ENCODE measurements at regions not wholly inside any gene's neighbourhood (a gene's known extent, or its start where the extent isn't known, plus 50 kb on each side); places are given as distances from the start of the nearest gene placed in this dataset.

- no peak for DNase-seq
Measured at GRCh38 chr15:35663956-35664355, 118.0 kb upstream of the DPH6 start.

DNA sequence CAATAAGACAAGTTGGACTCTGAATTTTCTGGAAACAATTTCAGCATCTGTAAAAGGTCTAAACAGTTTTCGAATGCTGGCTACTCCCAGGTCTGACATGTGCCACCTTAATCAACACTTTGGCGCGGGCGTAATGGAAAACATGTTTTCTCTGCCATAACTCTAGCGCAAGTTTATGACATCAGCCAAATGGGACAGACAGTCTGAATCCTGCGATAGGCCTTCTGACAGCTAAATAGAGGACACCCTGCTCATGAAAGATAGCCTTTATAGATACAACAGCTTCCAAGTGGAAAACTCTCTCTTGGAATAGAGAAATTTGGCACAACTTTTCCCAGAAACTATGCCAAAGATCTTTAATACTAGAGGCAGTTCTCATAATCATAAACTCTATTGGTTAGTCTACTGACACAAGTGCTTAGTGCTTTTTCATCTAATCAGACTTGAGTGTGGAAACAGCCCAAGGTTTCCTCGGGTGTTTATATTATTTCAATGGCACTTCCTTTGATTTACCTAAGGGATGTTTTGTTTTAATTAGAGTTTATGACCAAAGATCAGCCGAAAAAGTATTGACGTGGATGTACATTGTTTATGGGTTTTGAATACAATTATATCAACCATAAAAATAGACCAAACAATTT, 120.1 kb upstream of the DPH6 start:
- no peak for DNase-seq

- DNase-seq, result no peak
Measured at GRCh38 chr15:35667908-35668307, 121.9 kb upstream of the DPH6 start.

GRCh38 chr15:35669021-35669420, 123.1 kb upstream of the DPH6 start:
- no peak for DNase-seq

- DNase-seq, result no peak
Measured at GRCh38 chr15:35669432-35670045, 123.6 kb upstream of the DPH6 start.

DNA sequence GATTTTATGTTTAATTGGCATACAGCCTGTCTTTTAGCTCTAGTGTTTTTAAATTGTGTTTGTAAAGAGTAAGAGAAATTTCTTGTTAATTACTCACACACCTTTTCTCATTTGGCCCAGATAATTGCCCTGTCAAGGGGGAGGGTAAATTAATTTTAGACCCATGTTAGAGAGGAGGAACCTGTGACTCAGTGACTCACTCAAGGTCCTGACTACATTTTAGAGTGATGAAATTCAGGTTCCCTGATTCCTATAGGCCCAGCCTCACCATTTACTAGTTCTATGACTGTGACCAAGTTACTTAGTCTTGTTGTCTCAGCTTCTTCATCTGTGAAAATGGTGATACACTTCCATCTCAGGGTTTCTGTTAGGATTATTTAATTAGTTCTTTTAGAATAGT, 125.2 kb upstream of the DPH6 start:
- DNase-seq, result no peak

DNA sequence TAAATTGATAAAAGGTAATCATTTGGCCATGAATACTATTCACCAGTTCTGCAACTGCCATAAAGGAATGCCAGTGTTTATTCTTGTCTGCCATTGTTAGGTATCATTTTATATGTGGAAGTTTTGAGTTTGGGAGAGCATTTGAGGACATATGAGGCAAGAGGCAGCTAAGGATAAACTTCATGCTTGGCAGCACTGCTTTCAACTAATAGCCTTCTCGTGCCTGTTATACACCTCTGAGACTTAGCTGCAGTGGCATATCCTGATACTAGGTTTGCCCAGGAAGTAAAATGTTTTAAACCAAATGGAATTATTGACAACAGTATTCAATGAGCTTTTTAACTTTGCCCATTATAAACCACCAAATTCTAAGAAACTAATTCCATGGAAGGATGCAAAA, 126.0 kb upstream of the DPH6 start:
- DNase-seq, result no peak

- DNase-seq, result no peak
Measured at GRCh38 chr15:35673093-35673684, 127.2 kb upstream of the DPH6 start.

GRCh38 chr15:35674873-35675781, 129.2 kb upstream of the DPH6 start:
- no peak for DNase-seq

GRCh38 chr15:35678774-35679173, 132.8 kb upstream of the DPH6 start:
- DNase-seq, result no peak

DNA sequence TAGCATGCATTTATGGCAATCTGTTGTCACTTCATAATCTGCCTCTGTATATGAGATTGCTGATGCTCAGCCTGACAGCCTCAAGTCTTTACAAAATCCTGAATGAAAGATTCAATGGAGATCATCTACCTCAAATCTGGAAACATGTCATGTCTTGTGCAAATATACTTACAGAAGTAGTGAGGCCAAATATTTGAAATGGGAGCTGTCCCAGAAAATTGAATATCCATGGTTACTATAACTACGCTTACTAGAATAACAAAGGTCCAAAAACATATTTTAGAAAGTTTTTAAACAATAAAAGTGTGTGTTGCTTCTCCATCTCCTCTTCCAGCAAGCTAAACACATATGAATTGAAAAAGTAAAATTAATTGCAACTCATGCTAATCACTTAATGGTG, 133.2 kb upstream of the DPH6 start:
- no peak for DNase-seq

DNA sequence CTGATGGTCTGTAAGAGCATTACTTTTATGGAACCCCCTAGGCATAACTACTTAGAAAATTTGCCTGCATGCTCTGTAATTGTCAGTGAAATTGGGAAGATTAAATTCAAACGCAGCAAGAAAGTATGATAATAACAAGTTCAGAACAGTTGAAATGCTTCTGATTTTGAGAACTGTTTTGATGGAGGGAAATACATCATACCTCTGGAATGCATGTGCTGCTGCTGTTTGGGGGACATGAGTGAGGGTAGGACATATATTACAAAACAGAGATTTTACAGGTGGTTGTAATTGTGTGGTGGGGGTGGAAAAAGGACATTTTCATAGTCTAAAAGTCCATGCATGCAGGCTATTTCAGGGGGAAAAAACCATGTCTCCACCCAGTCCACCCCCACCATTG, 135.0 kb upstream of the DPH6 start:
- no peak for DNase-seq

GRCh38 chr15:35686347-35686746, 140.4 kb upstream of the DPH6 start:
- no peak for DNase-seq

- DNase-seq, result no peak
Measured at GRCh38 chr15:35689266-35689665, 143.3 kb upstream of the DPH6 start.

DNA sequence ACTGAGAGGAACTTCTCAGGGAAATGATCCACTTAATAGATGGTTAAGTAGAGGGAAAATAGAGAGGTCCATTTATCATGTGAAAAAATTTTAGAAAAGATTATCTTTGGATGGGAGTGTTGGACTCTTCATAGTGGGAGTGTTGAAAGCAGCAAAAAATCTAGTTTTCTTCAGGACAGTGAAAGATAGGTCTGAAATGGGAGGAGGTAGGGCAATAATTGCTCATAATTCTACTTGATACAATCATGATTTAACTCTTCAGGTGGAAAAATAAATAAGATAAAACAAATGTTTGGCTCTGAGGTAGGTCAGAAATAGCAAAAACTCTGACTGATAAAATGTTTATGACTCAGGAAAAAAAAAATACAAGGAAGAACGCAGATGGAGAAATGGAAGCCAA, 144.1 kb upstream of the DPH6 start:
- DNase-seq, result no peak

DNA sequence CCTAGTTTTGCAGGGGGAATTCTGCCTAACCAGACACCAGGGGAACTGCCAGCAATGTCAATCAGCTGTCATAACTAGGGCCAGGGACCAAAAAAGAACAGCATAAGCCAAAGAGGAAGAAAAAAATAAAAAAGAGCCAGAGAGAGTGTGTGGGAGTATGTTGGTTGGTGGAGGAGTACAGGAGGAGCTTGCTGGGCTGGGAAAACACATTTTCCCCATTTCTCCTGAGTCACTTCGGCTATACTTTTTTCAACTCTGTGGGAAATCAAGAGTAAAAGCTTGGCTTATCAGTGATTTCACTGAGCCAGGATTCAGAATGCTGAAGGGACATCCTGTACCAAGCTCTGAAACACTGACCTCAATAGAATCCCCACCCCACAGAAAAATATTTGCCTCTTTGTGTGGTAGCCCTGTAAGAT, 144.7 kb upstream of the DPH6 start:
- no peak for DNase-seq

DNA sequence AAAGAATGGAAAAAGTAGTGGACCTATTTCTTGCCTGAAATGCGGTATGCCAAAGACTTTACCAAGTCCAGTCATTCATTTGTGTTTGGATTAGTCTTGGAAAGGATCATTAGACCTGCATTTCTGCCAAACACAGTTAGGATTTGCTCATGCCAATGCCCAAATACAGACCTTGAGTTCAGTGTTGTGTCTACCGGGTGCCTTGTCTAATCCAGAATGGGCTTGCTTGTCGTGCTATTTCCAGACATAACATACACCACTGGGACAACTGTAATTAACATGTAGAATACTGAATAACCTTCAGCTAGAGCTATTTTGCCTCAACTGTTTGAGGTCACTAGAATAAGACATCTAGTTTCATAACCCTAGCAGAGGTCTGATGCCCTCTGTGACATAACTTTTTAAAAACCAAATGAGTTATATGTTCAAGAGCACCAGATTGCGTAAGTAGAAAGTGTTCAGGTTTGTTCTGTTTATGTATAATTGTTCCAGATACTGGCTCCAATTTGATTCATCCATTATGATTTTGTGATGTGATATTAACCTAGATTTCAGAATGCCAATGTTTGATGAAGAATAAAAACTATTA, 145.3 kb upstream of the DPH6 start:
- no peak for DNase-seq

DNA sequence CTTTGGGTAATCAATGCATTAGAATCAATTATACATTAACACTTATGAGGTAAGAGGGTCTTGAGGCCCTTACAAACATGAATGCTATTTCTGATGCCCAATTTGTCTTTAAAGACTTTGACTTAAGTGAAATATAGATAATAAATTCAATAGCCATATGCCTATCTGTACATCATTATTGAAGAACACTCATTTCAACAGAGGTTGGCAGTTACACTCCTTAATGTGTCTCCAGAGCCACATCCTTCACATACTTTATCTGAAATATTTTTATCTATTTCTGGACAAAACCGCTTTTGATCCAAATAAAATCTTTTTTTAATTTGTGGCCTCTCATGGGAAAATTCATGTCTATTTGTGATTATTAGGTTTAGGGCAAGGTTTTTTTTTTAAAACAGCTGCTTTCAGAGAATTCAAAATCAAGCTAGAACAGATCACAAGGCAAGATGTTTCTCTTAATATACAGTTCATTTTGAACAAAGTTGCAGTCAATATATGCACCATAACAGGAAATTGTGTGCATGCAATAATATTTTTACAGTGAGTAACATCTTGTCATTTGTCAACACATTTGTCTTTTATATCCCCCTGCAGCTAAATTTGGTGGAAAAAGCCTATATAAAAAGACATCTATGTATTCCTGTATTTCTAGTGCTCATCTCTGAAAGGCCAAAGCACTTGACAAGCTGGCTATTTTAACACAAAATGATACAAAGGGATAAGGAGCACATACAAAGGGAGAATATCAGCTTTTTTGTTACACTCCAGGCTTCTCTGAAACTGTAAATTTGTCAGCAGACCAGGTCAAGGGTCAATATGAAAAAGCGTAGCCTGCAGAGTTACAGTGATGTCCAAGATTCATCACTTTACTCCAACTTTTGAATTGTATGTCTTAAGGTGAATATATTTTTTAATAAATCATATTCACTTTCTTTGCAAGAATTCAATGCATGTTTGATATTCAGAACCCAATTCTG, 146.2 kb upstream of the DPH6 start:
- DNase-seq, result no peak

DNA sequence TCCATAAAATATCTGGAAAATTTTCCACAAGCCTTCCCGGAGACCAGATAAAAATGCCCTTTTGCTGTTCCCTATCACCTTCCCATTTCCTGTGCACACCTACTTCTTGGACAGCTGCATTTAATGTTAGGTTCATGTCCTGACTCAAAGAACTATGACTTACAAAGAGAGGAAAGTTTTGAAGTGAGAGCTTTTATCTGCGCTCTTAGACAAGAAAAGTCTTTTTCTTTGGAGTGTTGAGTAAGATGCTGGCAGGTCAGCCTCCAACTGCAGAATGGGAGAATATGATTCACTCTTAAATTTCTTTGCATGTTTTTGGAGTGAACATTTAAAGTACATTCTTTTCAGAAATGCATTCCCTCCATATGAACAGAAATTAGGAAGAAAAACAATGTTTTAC, 147.3 kb upstream of the DPH6 start:
- DNase-seq, result no peak

GRCh38 chr15:35693886-35694285, 147.9 kb upstream of the DPH6 start:
- DNase-seq, result no peak

DNA sequence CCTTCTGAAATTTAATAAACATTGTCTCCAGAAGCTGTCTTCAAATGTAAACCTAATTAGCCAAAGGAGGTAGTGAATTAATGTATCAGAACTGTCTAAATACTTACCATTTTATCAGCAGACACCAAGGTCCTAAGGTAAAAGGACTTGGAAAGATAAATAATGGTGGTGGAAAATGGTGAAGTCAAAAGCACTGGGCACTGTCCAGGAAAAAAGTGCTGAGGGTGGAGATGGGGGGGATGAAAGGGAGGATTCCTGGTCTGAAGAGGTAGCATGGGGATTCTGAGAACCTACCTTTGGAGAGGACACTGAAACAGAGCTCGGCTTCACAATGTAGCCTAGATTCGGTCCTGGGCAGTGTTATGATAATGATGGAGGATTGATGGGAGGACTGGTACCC, 149.0 kb upstream of the DPH6 start:
- no peak for DNase-seq

DNA sequence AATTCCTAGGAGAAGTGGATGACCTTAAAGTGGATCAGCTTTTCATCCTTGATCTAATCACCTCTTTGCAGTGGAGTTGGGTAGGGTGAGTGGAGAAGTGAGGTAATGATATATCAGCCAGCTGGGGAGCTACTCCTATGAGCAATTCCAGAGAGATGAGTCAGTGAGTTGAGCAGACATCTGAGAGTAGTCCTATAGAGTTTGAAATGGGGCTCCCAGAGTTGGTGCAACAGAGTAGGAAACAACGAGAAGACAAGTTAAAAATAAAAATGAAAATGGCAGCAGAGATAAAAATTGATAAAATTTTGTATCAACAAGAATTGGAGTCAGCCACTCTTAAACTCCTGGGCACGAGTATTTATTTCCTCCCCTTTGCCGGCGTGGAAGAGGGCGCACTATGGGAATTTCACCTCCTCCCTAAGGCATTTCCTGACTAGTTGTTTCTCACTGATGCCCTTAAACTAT, 150.8 kb upstream of the DPH6 start:
- no peak for DNase-seq
